GM19025 (cell line): ENCODE measurements at regions not wholly inside any gene's neighbourhood (a gene's known extent, or its start where the extent isn't known, plus 50 kb on each side); places are given as distances from the start of the nearest gene placed in this dataset.
A peak's percentile ranks its signal among the peaks of the same experiment; 100 is the strongest.

Experiments used
- ATAC-seq: cut with Tn5 transposase; IDR thresholded peaks from one replicate; pipeline ENCODE4 v1.9.1; 2021; ENCODE audit warnings: mild to moderate bottlenecking, low read depth, moderate library complexity; ENCODE audit not compliant: unreplicated experiment

- no peak for ATAC-seq
Observed at GRCh38 chr14:58780185-58780584, 142.4 kb downstream of the DACT1 start.

DNA sequence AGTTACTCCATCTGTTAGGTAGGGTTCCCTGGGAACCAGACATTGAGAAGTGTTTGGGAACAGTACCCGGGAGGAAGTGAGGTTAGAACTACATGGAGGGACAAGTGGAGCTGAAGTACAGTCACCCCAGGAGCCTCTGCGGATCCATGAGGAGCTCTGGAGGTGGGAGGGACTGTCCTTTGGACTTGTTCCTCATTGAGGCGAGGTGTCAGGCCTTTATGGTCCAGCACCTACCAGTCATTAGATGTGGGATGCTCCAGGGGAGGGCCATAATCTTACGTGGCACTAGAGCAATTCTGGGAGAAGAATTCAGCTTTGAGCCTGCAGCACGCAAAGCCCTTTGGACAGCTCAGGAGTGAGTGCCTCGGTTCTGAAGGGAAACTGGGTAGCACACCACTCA lies 142.8 kb downstream of the DACT1 start:
- no peak for ATAC-seq

DNA sequence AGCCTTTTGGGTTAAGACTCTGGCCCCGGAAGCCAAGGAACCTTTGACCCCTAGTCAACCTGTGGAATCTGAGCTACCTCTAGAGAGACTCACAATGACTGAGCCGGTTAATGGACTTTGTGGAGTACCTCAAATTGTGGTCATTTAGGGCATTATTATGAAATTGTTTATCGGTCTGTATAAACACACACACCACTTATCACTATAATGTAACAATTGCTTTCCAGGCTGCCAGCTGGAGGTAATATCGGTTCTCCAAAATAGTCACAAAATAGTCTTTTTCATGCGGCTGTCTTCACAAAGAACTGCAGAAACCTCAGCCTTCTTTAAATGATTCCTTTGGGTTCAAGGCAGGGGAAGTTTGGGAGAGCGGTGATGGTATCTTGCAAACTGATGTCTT lies 144.2 kb downstream of the DACT1 start:
- ATAC-seq = no peak

DNA sequence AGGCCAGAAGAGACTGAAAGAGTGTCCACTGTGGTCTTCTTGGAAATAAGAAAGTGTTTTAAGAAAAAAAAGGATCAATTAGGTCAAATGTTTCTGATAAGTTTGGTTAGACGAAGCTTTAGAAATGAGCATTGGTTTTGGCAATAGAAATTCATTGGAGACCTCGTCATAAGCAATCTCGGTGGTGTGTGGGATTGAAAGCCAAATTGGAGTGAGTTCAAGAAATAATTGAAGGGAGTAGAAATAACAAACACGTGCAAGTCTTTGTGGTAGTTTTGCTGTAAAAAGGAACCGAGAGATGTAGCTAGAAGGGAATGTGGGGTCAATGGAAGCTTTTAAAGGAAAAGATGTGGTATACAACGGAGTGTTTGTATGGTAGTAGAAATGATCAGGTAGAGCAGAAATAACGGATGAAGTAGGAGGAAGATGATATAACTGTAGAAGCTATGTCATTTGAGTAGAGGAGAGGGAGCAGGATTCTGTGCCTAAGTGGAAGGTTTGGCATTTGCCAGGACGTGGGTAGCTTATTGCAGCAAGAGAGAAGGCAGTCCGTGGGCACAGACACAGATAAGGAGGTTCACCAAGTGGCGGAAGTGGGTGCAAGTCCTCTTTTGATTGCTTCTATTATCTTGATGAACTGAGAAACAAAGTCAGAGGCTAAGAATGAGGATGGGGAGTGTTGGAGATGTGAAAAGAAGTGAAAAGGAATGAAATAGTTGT lies 146.2 kb downstream of the DACT1 start:
- no peak for ATAC-seq

GRCh38 chr14:58784931-58785330 lies 147.2 kb downstream of the DACT1 start:
- ATAC-seq = no peak

DNA sequence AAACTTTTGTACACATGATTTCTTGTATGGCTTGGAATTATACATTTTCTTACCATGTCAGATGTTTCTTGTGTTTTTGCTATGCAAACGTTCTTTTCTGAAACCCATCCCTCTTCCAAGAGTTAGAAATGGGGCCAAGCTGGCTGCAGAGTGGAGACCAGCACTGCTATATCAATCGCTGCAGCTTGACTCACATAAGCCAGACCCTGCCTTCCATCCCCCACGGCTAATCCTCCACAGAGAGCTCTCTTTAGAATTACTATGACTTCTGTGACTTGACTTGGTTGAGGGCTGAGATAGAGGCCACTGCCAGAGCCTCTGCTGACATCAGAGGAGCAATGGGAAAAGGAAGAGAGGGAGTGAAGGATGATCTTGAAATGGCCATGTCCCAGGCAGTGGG lies 147.9 kb downstream of the DACT1 start:
- no peak for ATAC-seq

GRCh38 chr14:58787592-58787991 lies 149.8 kb downstream of the DACT1 start:
- no peak for ATAC-seq

- ATAC-seq = no peak
Observed at GRCh38 chr14:58788655-58789503, 151.1 kb downstream of the DACT1 start.

DNA sequence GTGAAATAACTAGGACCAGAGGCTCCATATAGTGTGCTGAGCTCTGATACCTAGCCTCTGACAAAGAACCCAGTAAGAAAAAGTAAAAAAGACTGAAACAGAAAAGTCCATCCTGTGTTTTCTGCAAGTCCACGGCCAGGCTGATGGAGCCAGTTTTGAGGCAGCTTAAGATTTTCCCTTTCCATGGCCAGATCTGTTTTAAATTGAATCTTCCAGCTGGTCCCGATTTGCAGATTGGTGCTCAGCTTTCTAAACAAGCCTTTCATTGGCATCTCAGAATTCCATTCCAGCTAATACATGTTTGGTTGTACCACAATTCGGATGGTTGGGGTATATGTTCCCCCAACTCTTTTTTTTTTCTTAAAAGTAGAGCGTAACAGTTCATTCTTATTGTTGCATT lies 152.0 kb downstream of the DACT1 start:
- no peak for ATAC-seq

GRCh38 chr14:58792416-58792815 lies 154.7 kb downstream of the DACT1 start:
- no peak for ATAC-seq

DNA sequence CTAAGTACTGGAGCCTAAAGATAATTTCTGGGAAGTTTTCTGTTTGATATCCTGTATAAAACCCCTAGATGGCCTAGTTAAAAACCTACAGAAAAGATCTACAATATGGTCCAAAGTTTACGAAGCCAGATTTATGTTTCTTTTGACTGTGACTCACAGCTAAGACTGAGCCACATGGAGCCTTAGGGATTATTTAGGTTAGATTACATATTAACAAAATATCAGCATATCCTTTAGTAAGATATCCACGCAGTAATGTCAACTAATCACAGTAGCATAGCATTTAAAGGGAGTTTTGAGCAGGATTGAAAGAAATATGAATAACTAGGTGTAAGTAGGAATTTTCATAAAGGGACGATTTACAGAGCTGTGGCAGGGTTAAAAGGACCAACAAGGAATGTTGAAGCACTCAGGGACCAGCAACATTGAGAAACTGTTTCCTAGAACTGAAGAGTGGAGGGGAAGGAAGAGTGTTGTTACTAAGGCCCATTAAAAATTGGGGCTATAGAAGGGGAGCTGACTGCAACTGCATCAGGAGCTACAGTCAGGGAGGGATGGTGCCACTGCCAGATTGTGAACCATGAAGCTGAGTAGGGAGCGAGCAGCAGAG lies 155.5 kb downstream of the DACT1 start:
- ATAC-seq = no peak

GRCh38 chr14:58794993-58795762 lies 157.4 kb downstream of the DACT1 start:
- ATAC-seq = no peak

GRCh38 chr14:58796242-58797009 lies 158.7 kb downstream of the DACT1 start:
- ATAC-seq = no peak

GRCh38 chr14:58797010-58797429 lies 159.3 kb downstream of the DACT1 start:
- peak; percentile 81 for ATAC-seq

GRCh38 chr14:58798173-58798572 lies 160.4 kb downstream of the DACT1 start:
- ATAC-seq = no peak

DNA sequence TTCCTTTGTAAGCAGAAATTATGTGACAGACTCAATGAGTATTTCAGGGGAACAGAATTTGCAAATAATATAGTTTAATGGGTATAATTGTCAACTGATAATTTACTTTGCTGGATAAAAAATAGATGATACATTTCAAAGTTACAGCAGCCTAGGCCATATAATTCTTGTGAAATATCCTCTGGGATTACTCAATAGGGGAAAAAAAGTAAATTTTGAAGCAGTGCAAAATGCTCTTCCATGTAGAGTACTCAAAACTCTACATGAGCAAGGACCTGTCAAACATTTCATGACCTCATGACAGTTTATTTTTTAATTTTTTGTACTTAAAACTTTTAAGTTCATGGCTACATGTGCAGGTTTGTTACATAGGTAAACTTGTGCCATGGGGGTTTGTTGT lies 163.3 kb downstream of the DACT1 start:
- ATAC-seq = no peak

DNA sequence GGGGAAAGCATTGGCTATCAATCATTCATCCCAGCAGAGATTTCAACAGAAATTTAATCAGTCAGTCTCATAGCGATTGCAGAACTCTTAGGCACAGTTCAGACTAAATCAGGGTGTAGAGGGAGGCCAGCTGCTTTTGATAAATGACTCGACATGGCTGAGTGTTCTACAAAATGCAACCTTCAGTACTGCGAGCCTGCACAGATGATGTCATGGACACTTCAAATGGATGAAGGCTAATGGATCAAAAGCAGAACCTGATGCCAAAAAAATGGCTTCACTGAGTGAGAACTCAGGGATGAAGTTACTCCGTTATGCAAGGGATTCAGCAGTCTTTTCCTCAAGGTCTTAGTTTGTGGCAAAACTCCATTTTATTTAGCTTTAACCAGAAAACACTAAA lies 167.3 kb downstream of the DACT1 start:
- no peak for ATAC-seq

DNA sequence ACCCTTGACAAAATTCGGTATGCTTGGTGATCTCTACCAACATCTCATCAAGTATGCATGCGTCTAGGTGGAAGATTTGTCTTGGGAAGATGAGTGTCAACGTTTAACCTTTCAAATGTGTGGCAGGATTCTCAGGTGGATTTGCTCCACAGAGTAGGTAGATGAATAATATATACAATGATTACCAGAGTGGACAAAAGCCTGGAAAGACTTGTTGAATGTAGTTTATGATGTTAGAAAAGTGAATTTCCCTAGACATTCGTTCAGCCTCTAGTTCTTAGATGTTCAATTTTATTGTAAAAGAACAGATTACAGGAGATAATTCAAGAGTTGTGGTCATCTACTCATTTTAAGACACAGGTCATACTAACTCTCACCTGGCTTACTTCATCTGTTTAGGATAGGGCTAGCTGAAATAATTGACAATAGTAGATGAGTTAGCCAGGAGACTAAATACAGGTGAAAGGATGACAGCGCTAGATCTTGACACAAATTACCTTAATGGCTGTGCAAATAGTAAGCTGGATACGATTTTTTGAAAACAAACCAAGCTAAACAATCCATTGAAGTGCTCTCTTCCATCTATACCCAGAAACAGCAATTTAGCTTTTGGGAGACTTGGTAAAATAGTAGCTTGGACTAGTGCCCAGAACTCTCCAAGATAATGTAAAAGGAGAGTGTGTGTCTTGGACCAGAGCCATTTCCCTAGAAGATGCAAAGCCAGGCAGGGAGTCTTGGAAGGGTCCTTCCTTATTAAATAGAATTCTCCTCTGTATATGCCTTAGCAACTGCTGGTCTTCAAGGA lies 168.0 kb downstream of the DACT1 start:
- no peak for ATAC-seq

DNA sequence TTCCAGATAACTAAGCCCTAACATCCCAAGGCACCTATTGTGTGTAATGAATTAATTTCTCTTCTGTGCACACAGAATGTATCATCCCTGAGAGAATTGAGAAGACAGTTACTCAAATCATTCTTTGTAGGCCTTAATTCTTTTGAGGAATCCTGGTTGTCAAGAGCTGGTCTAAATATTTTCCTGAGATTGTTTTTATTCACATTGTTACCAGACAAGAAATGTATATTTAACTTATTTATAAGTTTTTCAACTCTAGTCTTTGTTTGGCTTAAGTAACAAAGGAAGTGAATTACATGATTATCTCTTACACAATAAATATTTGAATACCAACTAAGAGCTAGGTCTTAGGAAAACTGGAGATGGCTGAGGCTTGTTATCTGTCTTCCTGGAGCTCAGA lies 169.4 kb downstream of the DACT1 start:
- ATAC-seq = no peak
